GM12892 (cell line): ENCODE measurements at regions not wholly inside any gene's neighbourhood (a gene's known extent, or its start where the extent isn't known, plus 50 kb on each side); places are given as distances from the start of the nearest gene placed in this dataset.

ENCODE experiments used
- POLR2A ChIP-seq: IDR thresholded peaks from 2 replicates; pipeline ENCODE4 v1.6.1; 2011; ENCODE audit warnings: low read depth, low read length, control low read depth
- POLR2AphosphoS5 ChIP-seq: IDR thresholded peaks from 2 replicates; pipeline ENCODE4 v1.6.1; 2011; ENCODE audit warnings: low read depth, low read length, control low read depth
- TAF1 ChIP-seq: IDR thresholded peaks from 2 replicates; pipeline ENCODE4 v1.6.1; 2011; ENCODE audit warnings: low read depth, mild to moderate bottlenecking, control low read depth, low read length, borderline replicate concordance

DNA sequence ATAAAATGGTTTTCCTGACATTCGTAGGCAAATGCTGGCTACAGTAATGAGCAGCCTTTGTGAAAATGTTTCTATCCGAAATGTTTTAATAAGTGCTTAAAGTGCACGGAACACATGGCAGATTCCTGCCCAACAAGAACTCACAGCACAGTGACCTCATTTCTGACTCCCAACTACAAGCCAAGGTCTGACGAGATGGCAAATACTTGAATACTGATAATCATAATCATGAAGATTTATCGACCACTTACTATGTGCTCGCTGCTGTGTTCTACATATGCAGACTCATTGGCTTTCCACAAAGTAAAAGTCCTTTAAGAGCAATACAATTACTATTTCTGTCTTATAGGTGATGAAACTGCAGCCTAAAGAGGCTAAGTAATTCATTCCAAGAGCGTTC is 238.1 kb upstream of the CDH5 start:
- no peak for TF ChIP-seq POLR2AphosphoS5
- TF ChIP-seq POLR2A = no peak
- TF ChIP-seq TAF1 = no peak
